ENCODE measurements at regions not wholly inside any gene's neighbourhood (a gene's known extent, or its start where the extent isn't known, plus 50 kb on each side); places are given as distances from the start of the nearest gene placed in this dataset.

GRCh38 chr13:103394618-103395017 lies 328.4 kb upstream of the SLC10A2 start:
- Mint-ChIP-seq H3K4me1 (peaks cover 7% of the 10 kb centered on the region), H3K27me3 (ENCODE audit: low read depth) (no peaks in the 10 kb centered on the region), H3K27ac (no peak overlapping the region), H3K36me3 (ENCODE audit: low read depth) (no peaks in the 10 kb centered on the region), H3K9me3 (peaks cover 7% of the 10 kb centered on the region), H3K4me3 (no peak overlapping the region)
- no peak for TF ChIP-seq CTCF (IDR thresholded peaks at IDR 0.05; ENCODE audit: unreplicated experiment in 3 of 3)

GRCh38 chr13:103391936-103392335 lies 325.7 kb upstream of the SLC10A2 start:
- Mint-ChIP-seq H3K4me1 (peaks cover 7% of the 10 kb centered on the region), H3K9me3 (no peaks in the 10 kb centered on the region), H3K36me3 (ENCODE audit: low read depth) (no peaks in the 10 kb centered on the region), H3K27ac (no peak overlapping the region), H3K4me3 (no peak overlapping the region), H3K27me3 (ENCODE audit: low read depth) (no peaks in the 10 kb centered on the region)
- no peak for TF ChIP-seq CTCF (IDR thresholded peaks at IDR 0.05; ENCODE audit: unreplicated experiment in 3 of 3)

GRCh38 chr13:103388839-103389238 lies 322.6 kb upstream of the SLC10A2 start:
- Mint-ChIP-seq H3K4me3 (no peak overlapping the region), H3K9me3 (no peaks in the 10 kb centered on the region), H3K36me3 (ENCODE audit: low read depth) (no peaks in the 10 kb centered on the region), H3K4me1 (no peaks in the 10 kb centered on the region), H3K27me3 (ENCODE audit: low read depth) (no peaks in the 10 kb centered on the region), H3K27ac (no peak overlapping the region)
- no peak for TF ChIP-seq CTCF (IDR thresholded peaks at IDR 0.05; ENCODE audit: unreplicated experiment in 3 of 3)

- H3K36me3 Mint-ChIP-seq (ENCODE audit: low read depth): no peaks in the 10 kb centered on the region
- H3K4me3 Mint-ChIP-seq: no peak overlapping the region
- H3K27me3 Mint-ChIP-seq (ENCODE audit: low read depth): no peaks in the 10 kb centered on the region
- H3K4me1 Mint-ChIP-seq: no peaks in the 10 kb centered on the region
- peaks cover 7% of the 10 kb centered on the region for H3K9me3 Mint-ChIP-seq
- H3K27ac Mint-ChIP-seq: no peak overlapping the region
- TF ChIP-seq CTCF (IDR thresholded peaks at IDR 0.05; ENCODE audit: unreplicated experiment in 3 of 3): no peak
Observed at GRCh38 chr13:103386341-103386740, 320.1 kb upstream of the SLC10A2 start.

GRCh38 chr13:103373916-103374315 lies 307.7 kb upstream of the SLC10A2 start:
- Mint-ChIP-seq H3K27me3 (ENCODE audit: low read depth) (no peaks in the 10 kb centered on the region), H3K27ac (no peak overlapping the region), H3K4me1 (no peaks in the 10 kb centered on the region), H3K36me3 (ENCODE audit: low read depth) (no peaks in the 10 kb centered on the region), H3K9me3 (no peaks in the 10 kb centered on the region), H3K4me3 (no peak overlapping the region)
- TF ChIP-seq CTCF (IDR thresholded peaks at IDR 0.05; ENCODE audit: unreplicated experiment in 3 of 3): no peak

GRCh38 chr13:103371271-103371670 lies 305.1 kb upstream of the SLC10A2 start:
- TF ChIP-seq CTCF (IDR thresholded peaks at IDR 0.05; ENCODE audit: unreplicated experiment in 3 of 3): no peak
- H3K9me3 Mint-ChIP-seq: no peaks in the 10 kb centered on the region
- H3K27me3 Mint-ChIP-seq (ENCODE audit: low read depth): no peaks in the 10 kb centered on the region

More at GRCh38 chr13:103371271-103371670, 305.1 kb upstream of the SLC10A2 start:
- Mint-ChIP-seq H3K4me3 (no peak overlapping the region), H3K4me1 (no peaks in the 10 kb centered on the region), H3K27ac (no peak overlapping the region), H3K36me3 (ENCODE audit: low read depth) (no peaks in the 10 kb centered on the region)
